ENCODE measurements at regions not wholly inside any gene's neighbourhood (a gene's known extent, or its start where the extent isn't known, plus 50 kb on each side); places are given as distances from the start of the nearest gene placed in this dataset.
A peak's percentile ranks its signal among the peaks of the same experiment; 100 is the strongest.

DNA sequence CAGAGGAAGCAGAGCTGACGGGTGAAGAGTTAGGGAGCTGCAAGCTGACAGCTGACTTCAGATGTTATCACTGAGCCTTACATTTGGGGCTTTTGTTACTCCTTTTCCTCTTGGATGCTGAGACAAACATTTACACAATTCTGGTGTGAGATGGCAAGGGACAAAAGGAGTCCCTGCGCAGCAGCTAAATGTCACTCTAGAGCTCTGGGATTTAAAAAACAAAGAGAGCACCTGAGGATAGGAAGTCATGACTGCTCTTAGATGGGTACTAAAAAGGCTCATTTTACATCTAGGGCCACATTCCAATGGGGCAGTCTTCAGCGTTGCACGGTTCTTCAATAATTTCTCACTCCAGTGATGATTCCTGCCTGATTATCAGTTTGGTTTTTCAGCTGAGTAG lies 204.5 kb downstream of the RAB38 start:
- Histone ChIP-seq H3K27me3 (ENCODE audit: control insufficient read depth, insufficient read depth, low read length) (no peaks in the 10 kb centered on the region), H3K36me3 (ENCODE audit: control insufficient read depth in 2 of 3, insufficient read depth in 3 of 3, low read length in 3 of 3) (no peaks in the 10 kb centered on the region), H3K9ac (ENCODE audit: low read length in 3 of 3) (no peak overlapping the region), H3K4me1 (ENCODE audit: control insufficient read depth in 2 of 3, insufficient read depth in 2 of 3, low read depth in 1 of 3, low read length in 3 of 3) (no peaks in the 10 kb centered on the region), H3K4me3 (ENCODE audit: low read length in 3 of 3) (no peak overlapping the region), H3K9me3 (ENCODE audit: control insufficient read depth in 2 of 3, insufficient read depth in 1 of 3, low read length in 3 of 3) (no peaks in the 10 kb centered on the region), H3K27ac (ENCODE audit: low read depth in 2 of 2, low read length in 2 of 2) (no peak overlapping the region)
- DNase-seq (no peak), FAIRE-seq (no peak)
- intact Hi-C loops (cut with DNase I) = no loop called here
- TF ChIP-seq, protein P1, sequence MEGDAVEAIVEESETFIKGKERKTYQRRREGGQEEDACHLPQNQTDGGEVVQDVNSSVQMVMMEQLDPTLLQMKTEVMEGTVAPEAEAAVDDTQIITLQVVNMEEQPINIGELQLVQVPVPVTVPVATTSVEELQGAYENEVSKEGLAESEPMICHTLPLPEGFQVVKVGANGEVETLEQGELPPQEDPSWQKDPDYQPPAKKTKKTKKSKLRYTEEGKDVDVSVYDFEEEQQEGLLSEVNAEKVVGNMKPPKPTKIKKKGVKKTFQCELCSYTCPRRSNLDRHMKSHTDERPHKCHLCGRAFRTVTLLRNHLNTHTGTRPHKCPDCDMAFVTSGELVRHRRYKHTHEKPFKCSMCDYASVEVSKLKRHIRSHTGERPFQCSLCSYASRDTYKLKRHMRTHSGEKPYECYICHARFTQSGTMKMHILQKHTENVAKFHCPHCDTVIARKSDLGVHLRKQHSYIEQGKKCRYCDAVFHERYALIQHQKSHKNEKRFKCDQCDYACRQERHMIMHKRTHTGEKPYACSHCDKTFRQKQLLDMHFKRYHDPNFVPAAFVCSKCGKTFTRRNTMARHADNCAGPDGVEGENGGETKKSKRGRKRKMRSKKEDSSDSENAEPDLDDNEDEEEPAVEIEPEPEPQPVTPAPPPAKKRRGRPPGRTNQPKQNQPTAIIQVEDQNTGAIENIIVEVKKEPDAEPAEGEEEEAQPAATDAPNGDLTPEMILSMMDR (IDR thresholded peaks at IDR 0.05; ENCODE audit: borderline replicate concordance, extremely low read depth, insufficient read depth) = no peak

DNA sequence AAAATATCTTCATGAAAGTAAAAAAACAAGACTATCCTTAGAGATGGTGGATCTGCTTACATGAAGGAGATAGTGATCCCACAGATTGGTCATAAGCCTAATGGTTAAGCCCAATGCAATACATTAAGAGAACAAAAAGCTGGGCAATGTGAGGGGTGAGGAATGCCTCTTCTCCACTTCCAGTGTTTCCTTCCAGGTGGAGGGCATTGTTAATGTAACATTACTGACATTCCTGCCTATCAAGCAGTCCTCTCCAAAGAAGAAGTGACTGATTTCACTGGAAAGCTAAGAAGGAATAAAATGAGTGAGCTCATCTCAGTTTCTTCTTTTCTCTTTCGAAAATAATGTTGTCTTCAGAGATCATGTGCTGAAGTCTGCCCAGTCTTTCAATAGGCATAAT lies 207.8 kb downstream of the RAB38 start:
- Histone ChIP-seq H3K27ac (ENCODE audit: low read depth in 2 of 2, low read length in 2 of 2) (no peak overlapping the region), H3K4me3 (ENCODE audit: low read length in 3 of 3) (no peak overlapping the region), H3K9ac (ENCODE audit: low read length in 3 of 3) (no peak overlapping the region), H3K4me1 (ENCODE audit: control insufficient read depth in 2 of 3, insufficient read depth in 2 of 3, low read depth in 1 of 3, low read length in 3 of 3) (no peaks in the 10 kb centered on the region), H3K27me3 (ENCODE audit: control insufficient read depth, insufficient read depth, low read length) (no peaks in the 10 kb centered on the region), H3K9me3 (ENCODE audit: control insufficient read depth in 2 of 3, insufficient read depth in 1 of 3, low read length in 3 of 3) (no peaks in the 10 kb centered on the region), H3K36me3 (ENCODE audit: control insufficient read depth in 2 of 3, insufficient read depth in 3 of 3, low read length in 3 of 3) (no peaks in the 10 kb centered on the region)
- DNase-seq (no peak), FAIRE-seq (no peak)
- intact Hi-C loops (cut with DNase I) = no loop called here
- TF ChIP-seq, protein P1 (IDR thresholded peaks at IDR 0.05; ENCODE audit: borderline replicate concordance, extremely low read depth, insufficient read depth) = no peak

DNA sequence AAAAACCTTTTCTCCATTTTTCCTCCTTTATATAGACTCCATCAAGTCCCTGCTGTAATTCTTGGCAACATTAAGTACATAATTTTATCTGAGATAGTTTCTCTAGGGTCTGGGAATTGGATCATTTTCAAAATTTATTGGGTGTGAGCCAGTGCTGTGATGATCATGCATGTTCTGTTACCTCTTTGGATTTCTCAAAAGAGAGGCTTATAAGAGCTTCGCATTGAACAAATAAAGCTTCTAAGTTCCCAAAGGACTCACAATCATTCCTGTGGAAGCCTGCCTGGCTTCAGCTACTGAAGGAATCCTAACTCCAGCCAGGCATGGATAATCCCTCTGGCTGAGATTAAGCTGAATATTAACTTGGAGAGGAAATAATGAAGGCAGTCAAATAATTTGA lies 208.5 kb downstream of the RAB38 start:
- Histone ChIP-seq H3K9me3 (ENCODE audit: control insufficient read depth in 2 of 3, insufficient read depth in 1 of 3, low read length in 3 of 3) (no peaks in the 10 kb centered on the region), H3K9ac (ENCODE audit: low read length in 3 of 3) (no peak overlapping the region), H3K36me3 (ENCODE audit: control insufficient read depth in 2 of 3, insufficient read depth in 3 of 3, low read length in 3 of 3) (no peaks in the 10 kb centered on the region), H3K27me3 (ENCODE audit: control insufficient read depth, insufficient read depth, low read length) (no peaks in the 10 kb centered on the region), H3K4me1 (ENCODE audit: control insufficient read depth in 2 of 3, insufficient read depth in 2 of 3, low read depth in 1 of 3, low read length in 3 of 3) (no peaks in the 10 kb centered on the region), H3K27ac (ENCODE audit: low read depth in 2 of 2, low read length in 2 of 2) (no peak overlapping the region), H3K4me3 (ENCODE audit: low read length in 3 of 3) (no peak overlapping the region)
- no peak for FAIRE-seq
- TF ChIP-seq, protein P1 (IDR thresholded peaks at IDR 0.05; ENCODE audit: borderline replicate concordance, extremely low read depth, insufficient read depth) = no peak
- intact Hi-C loops (cut with DNase I) = no loop called here
- DNase-seq = peak in 2 of 5 donors; percentile 33 to 39

DNA sequence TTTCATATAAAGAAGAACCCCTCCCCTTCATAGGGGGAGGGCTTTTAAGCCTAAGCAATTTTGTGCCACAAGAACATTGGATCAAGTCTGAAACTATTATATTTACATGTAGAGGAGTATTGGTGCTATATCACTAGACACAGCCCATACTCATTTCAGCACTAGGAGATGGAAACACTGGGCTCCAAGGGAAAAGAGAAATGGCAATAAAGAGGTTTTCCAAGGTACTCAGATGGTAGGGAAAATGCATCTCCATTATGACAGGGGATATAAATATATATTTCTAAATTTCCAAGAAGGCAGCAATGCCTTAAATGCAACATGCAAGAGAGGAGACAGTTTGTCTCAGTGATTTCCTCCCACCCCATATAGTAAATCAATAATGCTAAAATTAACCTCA lies 209.0 kb downstream of the RAB38 start:
- Histone ChIP-seq H3K9me3 (ENCODE audit: control insufficient read depth in 2 of 3, insufficient read depth in 1 of 3, low read length in 3 of 3) (no peaks in the 10 kb centered on the region), H3K27ac (ENCODE audit: low read depth in 2 of 2, low read length in 2 of 2) (no peak overlapping the region), H3K36me3 (ENCODE audit: control insufficient read depth in 2 of 3, insufficient read depth in 3 of 3, low read length in 3 of 3) (no peaks in the 10 kb centered on the region), H3K27me3 (ENCODE audit: control insufficient read depth, insufficient read depth, low read length) (no peaks in the 10 kb centered on the region), H3K4me3 (ENCODE audit: low read length in 3 of 3) (no peak overlapping the region), H3K4me1 (ENCODE audit: control insufficient read depth in 2 of 3, insufficient read depth in 2 of 3, low read depth in 1 of 3, low read length in 3 of 3) (no peaks in the 10 kb centered on the region), H3K9ac (ENCODE audit: low read length in 3 of 3) (no peak overlapping the region)
- no peak for DNase-seq
- FAIRE-seq = no peak
- intact Hi-C loops (cut with DNase I) = no loop called here
- TF ChIP-seq, protein P1 (IDR thresholded peaks at IDR 0.05; ENCODE audit: borderline replicate concordance, extremely low read depth, insufficient read depth) = no peak
